ENCODE measurements at regions not wholly inside any gene's neighbourhood (a gene's known extent, or its start where the extent isn't known, plus 50 kb on each side); places are given as distances from the start of the nearest gene placed in this dataset.

- no peak overlapping the region for H3K27ac ChIP-seq
- no peaks in the 10 kb centered on the region for H3K4me1 ChIP-seq
- no peak for DNase-seq
- no peak for TF ChIP-seq POLR2AphosphoS5 (IDR thresholded peaks at IDR 0.05)
- TF ChIP-seq CTCF (IDR thresholded peaks at IDR 0.05) = no peak
- TF ChIP-seq EP300 (IDR thresholded peaks at IDR 0.05) = no peak
- TF ChIP-seq POLR2A (IDR thresholded peaks at IDR 0.05) = no peak
- H3K27me3 ChIP-seq = no peaks in the 10 kb centered on the region
- no peaks in the 10 kb centered on the region for H3K9me3 ChIP-seq
- no peak overlapping the region for H3K4me3 ChIP-seq
- intact Hi-C loops (cut with DNase I) = no loop called here
- no peaks in the 10 kb centered on the region for H3K36me3 ChIP-seq
- 70 to 74% methylated on average over 3 of the region's 3 CpGs for WGBS, 2 donors
Measured at GRCh38 chrX:58051346-58051745, 141.1 kb upstream of the ZXDA start.

- Histone ChIP-seq H3K36me3 (no peaks in the 10 kb centered on the region), H3K4me1 (no peaks in the 10 kb centered on the region), H3K4me3 (no peak overlapping the region), H3K27me3 (no peaks in the 10 kb centered on the region), H3K27ac (no peak overlapping the region), H3K9me3 (peaks cover 0 to 3% (median 0%) of the 10 kb centered on the region in 4 donors)
- intact Hi-C loops (cut with DNase I) = no loop called here
- no peak for DNase-seq
- TF ChIP-seq CTCF (IDR thresholded peaks at IDR 0.05) (no peak), EP300 (IDR thresholded peaks at IDR 0.05) (no peak), POLR2AphosphoS5 (IDR thresholded peaks at IDR 0.05) (no peak), POLR2A (IDR thresholded peaks at IDR 0.05) (no peak)
Measured at GRCh38 chrX:58044130-58044529, 133.9 kb upstream of the ZXDA start.

- WGBS, 2 donors = 10 to 14% methylated on average over 5 of the region's 5 CpGs
- intact Hi-C loops (cut with DNase I) = loop anchor here (5.0 kb wide), 1 partner anchor 204 kb away; no protein-coding TSS in a partner anchor
- Histone ChIP-seq H3K27me3 (peaks cover 0 to 3% (median 0%) of the 10 kb centered on the region in 3 donors), H3K4me1 (no peaks in the 10 kb centered on the region), H3K4me3 (no peak overlapping the region), H3K9me3 (no peaks in the 10 kb centered on the region), H3K36me3 (no peaks in the 10 kb centered on the region), H3K27ac (no peak overlapping the region)
- TF ChIP-seq EP300 (IDR thresholded peaks at IDR 0.05) (no peak), CTCF (IDR thresholded peaks at IDR 0.05) (peak in 1 of 4 experiments; percentile 29)
- DNase-seq = no peak
Measured at GRCh38 chrX:58025979-58026378, 115.7 kb upstream of the ZXDA start.

- Histone ChIP-seq H3K27ac (no peak overlapping the region), H3K4me1 (no peaks in the 10 kb centered on the region), H3K36me3 (no peaks in the 10 kb centered on the region), H3K9me3 (no peaks in the 10 kb centered on the region), H3K27me3 (no peaks in the 10 kb centered on the region), H3K4me3 (no peak overlapping the region)
- intact Hi-C loops (cut with DNase I) = no loop called here
- no peak for DNase-seq
- WGBS, 2 donors = 92 to 93% methylated on average over 11 of the region's 11 CpGs
- TF ChIP-seq POLR2AphosphoS5 (IDR thresholded peaks at IDR 0.05) = no peak
- no peak for TF ChIP-seq POLR2A (IDR thresholded peaks at IDR 0.05)
- TF ChIP-seq CTCF (IDR thresholded peaks at IDR 0.05) = no peak
- no peak for TF ChIP-seq EP300 (IDR thresholded peaks at IDR 0.05)
Measured at GRCh38 chrX:57985951-57986350, 75.7 kb upstream of the ZXDA start.

GRCh38 chrX:57984620-57985019 lies 74.4 kb upstream of the ZXDA start:
- no peak for DNase-seq
- intact Hi-C loops (cut with DNase I) = no loop called here
- no peaks in the 10 kb centered on the region for H3K4me1 ChIP-seq
- TF ChIP-seq EP300 (IDR thresholded peaks at IDR 0.05) = no peak
- TF ChIP-seq POLR2AphosphoS5 (IDR thresholded peaks at IDR 0.05) = no peak
- no peak for TF ChIP-seq POLR2A (IDR thresholded peaks at IDR 0.05)
- no peak for TF ChIP-seq CTCF (IDR thresholded peaks at IDR 0.05)
- 89 to 93% methylated on average over 3 of the region's 3 CpGs for WGBS, 2 donors
- no peak overlapping the region for H3K4me3 ChIP-seq
- no peaks in the 10 kb centered on the region for H3K27me3 ChIP-seq
- no peaks in the 10 kb centered on the region for H3K36me3 ChIP-seq
- H3K9me3 ChIP-seq = no peaks in the 10 kb centered on the region
- no peak overlapping the region for H3K27ac ChIP-seq

Measured in sigmoid colon (tissue), 6 donors.